ENCODE measurements at regions not wholly inside any gene's neighbourhood (a gene's known extent, or its start where the extent isn't known, plus 50 kb on each side); places are given as distances from the start of the nearest gene placed in this dataset.

- intact Hi-C loops (cut with DNase I) = no loop called here
- no peaks in the 10 kb centered on the region for H3K9me3 ChIP-seq
- H3K27ac ChIP-seq = no peak overlapping the region
- no peaks in the 10 kb centered on the region for H3K36me3 ChIP-seq
- FAIRE-seq = no peak
- ATAC-seq = no peak
- TF ChIP-seq, protein P1, sequence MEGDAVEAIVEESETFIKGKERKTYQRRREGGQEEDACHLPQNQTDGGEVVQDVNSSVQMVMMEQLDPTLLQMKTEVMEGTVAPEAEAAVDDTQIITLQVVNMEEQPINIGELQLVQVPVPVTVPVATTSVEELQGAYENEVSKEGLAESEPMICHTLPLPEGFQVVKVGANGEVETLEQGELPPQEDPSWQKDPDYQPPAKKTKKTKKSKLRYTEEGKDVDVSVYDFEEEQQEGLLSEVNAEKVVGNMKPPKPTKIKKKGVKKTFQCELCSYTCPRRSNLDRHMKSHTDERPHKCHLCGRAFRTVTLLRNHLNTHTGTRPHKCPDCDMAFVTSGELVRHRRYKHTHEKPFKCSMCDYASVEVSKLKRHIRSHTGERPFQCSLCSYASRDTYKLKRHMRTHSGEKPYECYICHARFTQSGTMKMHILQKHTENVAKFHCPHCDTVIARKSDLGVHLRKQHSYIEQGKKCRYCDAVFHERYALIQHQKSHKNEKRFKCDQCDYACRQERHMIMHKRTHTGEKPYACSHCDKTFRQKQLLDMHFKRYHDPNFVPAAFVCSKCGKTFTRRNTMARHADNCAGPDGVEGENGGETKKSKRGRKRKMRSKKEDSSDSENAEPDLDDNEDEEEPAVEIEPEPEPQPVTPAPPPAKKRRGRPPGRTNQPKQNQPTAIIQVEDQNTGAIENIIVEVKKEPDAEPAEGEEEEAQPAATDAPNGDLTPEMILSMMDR (IDR thresholded peaks at IDR 0.05) = no peak
- no peaks in the 10 kb centered on the region for H3K4me1 ChIP-seq
- H3K27me3 ChIP-seq = no peaks in the 10 kb centered on the region
- H3K4me3 ChIP-seq = no peak overlapping the region
- DNase-seq = no peak
Observed at GRCh38 chr13:22336460-22336859, 665.6 kb downstream of the FGF9 start.

DNA sequence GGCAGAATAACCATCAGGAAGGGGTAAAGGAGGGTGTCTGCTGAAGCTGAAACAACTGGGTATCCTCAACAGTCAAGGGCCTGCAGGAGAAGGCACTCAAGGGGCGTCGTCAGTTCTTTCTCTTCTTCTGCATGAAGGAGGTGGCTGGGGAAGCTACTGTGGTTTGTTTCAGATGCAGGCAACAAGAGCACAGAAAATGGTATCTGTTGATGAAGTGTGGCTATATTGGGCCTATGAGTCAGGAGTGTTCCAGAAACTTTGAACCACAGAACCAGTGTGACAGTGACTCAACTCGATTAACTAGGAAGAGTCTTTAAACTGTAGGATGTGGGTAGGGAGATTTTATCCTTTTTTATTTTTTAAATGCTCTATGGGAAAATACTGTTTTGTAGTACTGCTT is 686.3 kb downstream of the FGF9 start:
- WGBS, 2 donors = 79 to 83% methylated on average over 3 of the region's 3 CpGs
- H3K27me3 ChIP-seq = no peaks in the 10 kb centered on the region
- H3K9me3 ChIP-seq = no peaks in the 10 kb centered on the region
- DNase-seq (no peak), ATAC-seq (peak in 1 of 4 donors; percentile 39), FAIRE-seq (no peak)
- intact Hi-C loops (cut with DNase I) = no loop called here
- no peak overlapping the region for H3K4me3 ChIP-seq
- no peaks in the 10 kb centered on the region for H3K36me3 ChIP-seq
- no peaks in the 10 kb centered on the region for H3K4me1 ChIP-seq
- no peak overlapping the region for H3K27ac ChIP-seq
- TF ChIP-seq, protein P1 (IDR thresholded peaks at IDR 0.05) = no peak

GRCh38 chr13:22369090-22369489 is 698.2 kb downstream of the FGF9 start:
- Histone ChIP-seq H3K36me3 (no peaks in the 10 kb centered on the region), H3K4me1 (no peaks in the 10 kb centered on the region), H3K9me3 (no peaks in the 10 kb centered on the region), H3K27ac (no peak overlapping the region), H3K4me3 (no peak overlapping the region), H3K27me3 (no peaks in the 10 kb centered on the region)
- no peak for ATAC-seq
- intact Hi-C loops (cut with DNase I) = no loop called here
- TF ChIP-seq, protein P1 (IDR thresholded peaks at IDR 0.05) = no peak
- no peak for DNase-seq
- 65 to 83% methylated on average over 2 of the region's 2 CpGs for WGBS, 2 donors
- FAIRE-seq = no peak

- FAIRE-seq = no peak
- intact Hi-C loops (cut with DNase I) = no loop called here
Observed at GRCh38 chr13:22369840-22370239, 699.0 kb downstream of the FGF9 start.

DNA sequence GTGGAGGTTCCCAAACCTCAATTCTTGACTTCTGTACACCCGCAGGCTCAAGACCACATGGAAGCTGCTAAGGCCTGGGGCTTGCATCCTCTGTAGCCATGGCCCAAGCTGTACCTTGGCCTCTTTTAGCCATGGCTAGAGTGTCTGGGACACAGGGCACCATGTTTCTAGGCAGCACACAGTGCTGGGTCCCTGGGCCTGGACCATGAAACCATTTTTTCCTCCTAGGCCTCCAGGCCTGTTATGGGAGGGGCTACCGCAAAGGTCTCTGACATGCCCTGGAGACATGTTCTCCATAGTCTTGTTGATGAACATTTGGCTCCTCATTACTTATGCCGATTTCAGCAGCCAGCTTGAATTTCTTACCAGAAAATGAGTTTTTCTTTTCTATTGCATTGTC is 701.4 kb downstream of the FGF9 start:
- Histone ChIP-seq H3K4me1 (no peaks in the 10 kb centered on the region), H3K36me3 (no peaks in the 10 kb centered on the region), H3K27me3 (no peaks in the 10 kb centered on the region), H3K27ac (no peak overlapping the region), H3K9me3 (no peaks in the 10 kb centered on the region), H3K4me3 (no peak overlapping the region)
- intact Hi-C loops (cut with DNase I) = no loop called here
- no peak for DNase-seq
- no peak for ATAC-seq
- TF ChIP-seq, protein P1 (IDR thresholded peaks at IDR 0.05) = no peak
- no peak for FAIRE-seq
- WGBS, 2 donors = 81 to 90% methylated on average over 3 of the region's 3 CpGs

More at GRCh38 chr13:22369840-22370239, 699.0 kb downstream of the FGF9 start:
- DNase-seq (no peak), ATAC-seq (no peak)
- Histone ChIP-seq H3K4me1 (no peaks in the 10 kb centered on the region), H3K27me3 (no peaks in the 10 kb centered on the region), H3K36me3 (no peaks in the 10 kb centered on the region), H3K9me3 (no peaks in the 10 kb centered on the region), H3K27ac (no peak overlapping the region), H3K4me3 (no peak overlapping the region)
- TF ChIP-seq, protein P1 (IDR thresholded peaks at IDR 0.05) = no peak
